ENCODE measurements at regions not wholly inside any gene's neighbourhood (a gene's known extent, or its start where the extent isn't known, plus 50 kb on each side); places are given as distances from the start of the nearest gene placed in this dataset.

GRCh38 chr7:116399819-116400218, 99.7 kb upstream of the CAV2 start:
- no peak for TF ChIP-seq POLR2A (IDR thresholded peaks at IDR 0.05)
- TF ChIP-seq CTCF (IDR thresholded peaks at IDR 0.05 in 4 of 5, conservative IDR thresholded peaks at IDR 0.05 in 1 of 5) = no peak

All from gastrocnemius medialis (tissue), 4 donors.